Caco-2 (cell line): ENCODE measurements at regions not wholly inside any gene's neighbourhood (a gene's known extent, or its start where the extent isn't known, plus 50 kb on each side); places are given as distances from the start of the nearest gene placed in this dataset.

Source experiments
- BruUV-seq: library from RNA; stranded (reverse); fragments of 400-500 nt; replicated peaks from 2 replicates; lab custom pipeline; 2021; lab: Mats Ljungman, UMichigan
- CTCF ChIA-PET: fragments of 300-600 bp; sonication (Branson Sonifier 250); formaldehyde crosslinking; loops from one replicate; lab custom pipeline; 2022; ENCODE audit warnings: antibody characterized with exemption; lab: Charles Lee
- POLR2A ChIA-PET: fragments of 300-600 bp; sonication (Branson Sonifier 250); formaldehyde crosslinking; loops from one replicate; lab custom pipeline; 2022; ENCODE audit warnings: antibody characterized with exemption; lab: Charles Lee
- DNase-seq, 2 experiments: peaks; one replicate each; pipeline versions ENCODE4 v3.0.0 to v3.0.0-alpha.2; 2020 to 2022
- H3K27me3 ChIP-seq: replicated peaks from 2 replicates; pipeline ENCODE4 v1.6.0; 2011; ENCODE audit warnings: low read length; ENCODE audit not compliant: control insufficient read depth, insufficient read depth
- H3K36me3 ChIP-seq: 2 replicates; pipeline ENCODE4 v1.5.1; 2011; ENCODE audit warnings: low read length; ENCODE audit not compliant: control insufficient read depth, insufficient read depth
- H3K4me1 ChIP-seq: fragments of 250-450 bp; sonication (Bioruptor Pico); 2 replicates; pipeline ENCODE4 v1.5.1; 2020; ENCODE audit warnings: mild to moderate bottlenecking
- H3K4me3 ChIP-seq: 2 replicates; pipeline ENCODE4 v1.5.1; 2011; ENCODE audit warnings: low read depth, mild to moderate bottlenecking, control low read depth, low read length
- H3K9me3 ChIP-seq: fragments of 250-450 bp; sonication (Bioruptor Pico); 2 replicates; pipeline ENCODE4 v1.5.1; 2020; ENCODE audit warnings: mild to moderate bottlenecking, moderate library complexity
- H3K27ac Mint-ChIP-seq: one replicate; pipeline ENCODE4 v1.8.0; 2022; ENCODE audit warnings: mixed read lengths; ENCODE audit not compliant: unreplicated experiment
- H3K27me3 Mint-ChIP-seq: one replicate; pipeline ENCODE4 v1.8.0; 2022; ENCODE audit warnings: mixed read lengths; ENCODE audit not compliant: insufficient read depth, unreplicated experiment
- H3K36me3 Mint-ChIP-seq: one replicate; pipeline ENCODE4 v1.8.0; 2022; ENCODE audit warnings: mild to moderate bottlenecking, mixed read lengths; ENCODE audit not compliant: insufficient read depth, unreplicated experiment
- H3K4me1 Mint-ChIP-seq: one replicate; pipeline ENCODE4 v1.8.0; 2022; ENCODE audit warnings: low read depth, mixed read lengths; ENCODE audit not compliant: unreplicated experiment
- H3K4me3 Mint-ChIP-seq: one replicate; pipeline ENCODE4 v1.8.0; 2022; ENCODE audit warnings: mild to moderate bottlenecking, moderate library complexity, mixed read lengths; ENCODE audit not compliant: unreplicated experiment
- H3K9me3 Mint-ChIP-seq: one replicate; pipeline ENCODE4 v1.8.0; 2022; ENCODE audit warnings: mixed read lengths; ENCODE audit not compliant: unreplicated experiment
- intact Hi-C: fragments of 100-400 bp; cut with micrococcal nuclease; formaldehyde crosslinking; loops from one replicate; pipeline ENCODE4 v1.10.0; 2022; ENCODE audit not compliant: unreplicated experiment
- TF ChIP-seq, protein P1 (sequence below), 2 experiments: fragments of 200-600 bp in 1 of 2; IDR thresholded peaks; 1 replicate in 1 of 2; 2 replicates in 1 of 2; pipeline versions ENCODE4 v1.5.1 to v1.8.0; 2011 to 2022; ENCODE audit warnings: antibody characterized with exemption in 1 of 2, control low read depth in 1 of 2, inconsistent platforms in 1 of 2, low read depth in 1 of 2, low read length in 1 of 2, mild to moderate bottlenecking in 1 of 2, moderate library complexity in 1 of 2; ENCODE audit not compliant: insufficient read depth in 1 of 2, severe bottlenecking in 1 of 2, unreplicated experiment in 1 of 2

- Mint-ChIP-seq H3K4me3 (peak overlapping the region; percentile 62), H3K27ac (peak overlapping the region; percentile 49), H3K36me3 (peaks cover 5% of the 10 kb centered on the region), H3K27me3 (no peaks in the 10 kb centered on the region), H3K9me3 (no peaks in the 10 kb centered on the region), H3K4me1 (peaks cover 10% of the 10 kb centered on the region)
- H3K4me1 ChIP-seq = peaks cover 36% of the 10 kb centered on the region
- intact Hi-C loops = loop anchor here (1.0 kb wide), 9 partner anchors 16 to 189 kb away; no protein-coding TSS in a partner anchor
- TSS peak; percentile 24 for BruUV-seq
- no peaks in the 10 kb centered on the region for H3K27me3 ChIP-seq
- no peaks in the 10 kb centered on the region; the same call in 1 of the 2 replicates for H3K36me3 ChIP-seq
- H3K4me3 ChIP-seq = peak overlapping the region; percentile 19; the same call in 1 of the 2 replicates
- DNase-seq = peak; percentile 16 to 38
- H3K9me3 ChIP-seq = no peaks in the 10 kb centered on the region
- ChIA-PET POLR2A (interaction anchor here (0.6 kb wide), 1 partner anchor 63 kb away, joined by 3 read pairs; no protein-coding TSS in a partner anchor), CTCF (interaction anchor here (0.6 to 3.4 kb wide), 18 partner anchors 16 to 649 kb away, joined by 3 to 59 read pairs (median 6); no protein-coding TSS in a partner anchor)
- TF ChIP-seq, protein P1, sequence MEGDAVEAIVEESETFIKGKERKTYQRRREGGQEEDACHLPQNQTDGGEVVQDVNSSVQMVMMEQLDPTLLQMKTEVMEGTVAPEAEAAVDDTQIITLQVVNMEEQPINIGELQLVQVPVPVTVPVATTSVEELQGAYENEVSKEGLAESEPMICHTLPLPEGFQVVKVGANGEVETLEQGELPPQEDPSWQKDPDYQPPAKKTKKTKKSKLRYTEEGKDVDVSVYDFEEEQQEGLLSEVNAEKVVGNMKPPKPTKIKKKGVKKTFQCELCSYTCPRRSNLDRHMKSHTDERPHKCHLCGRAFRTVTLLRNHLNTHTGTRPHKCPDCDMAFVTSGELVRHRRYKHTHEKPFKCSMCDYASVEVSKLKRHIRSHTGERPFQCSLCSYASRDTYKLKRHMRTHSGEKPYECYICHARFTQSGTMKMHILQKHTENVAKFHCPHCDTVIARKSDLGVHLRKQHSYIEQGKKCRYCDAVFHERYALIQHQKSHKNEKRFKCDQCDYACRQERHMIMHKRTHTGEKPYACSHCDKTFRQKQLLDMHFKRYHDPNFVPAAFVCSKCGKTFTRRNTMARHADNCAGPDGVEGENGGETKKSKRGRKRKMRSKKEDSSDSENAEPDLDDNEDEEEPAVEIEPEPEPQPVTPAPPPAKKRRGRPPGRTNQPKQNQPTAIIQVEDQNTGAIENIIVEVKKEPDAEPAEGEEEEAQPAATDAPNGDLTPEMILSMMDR (IDR thresholded peaks at IDR 0.05; ENCODE audit: insufficient read depth in 1 of 2, low read depth in 1 of 2, low read length in 1 of 2, severe bottlenecking in 1 of 2, unreplicated experiment in 1 of 2) = no peak
Measured at GRCh38 chr16:85421338-85422195, 191.6 kb upstream of the GSE1 start.

- H3K27ac Mint-ChIP-seq = peak overlapping the region; percentile 49
- no peaks in the 10 kb centered on the region for H3K9me3 Mint-ChIP-seq
- POLR2A ChIA-PET = interaction anchor here (0.5 to 1.4 kb wide), 7 partner anchors 15 to 191 kb away, joined by 3 to 25 read pairs (median 4); partner anchors contain the start of gene GSE1
- no peaks in the 10 kb centered on the region for H3K27me3 Mint-ChIP-seq
- H3K4me3 ChIP-seq = peak overlapping the region; percentile 19
- H3K36me3 Mint-ChIP-seq = peaks cover 5% of the 10 kb centered on the region
- H3K36me3 ChIP-seq = no peaks in the 10 kb centered on the region; the same call in 1 of the 2 replicates
- no peak for DNase-seq
- H3K4me1 ChIP-seq = peaks cover 34% of the 10 kb centered on the region
- peaks cover 10% of the 10 kb centered on the region for H3K4me1 Mint-ChIP-seq
- intact Hi-C loops = loop anchor here (1.0 kb wide), 9 partner anchors 15 to 188 kb away; no protein-coding TSS in a partner anchor
- H3K9me3 ChIP-seq = no peaks in the 10 kb centered on the region
- CTCF ChIA-PET = interaction anchor here (0.6 to 3.4 kb wide), 33 partner anchors 9 to 649 kb away, joined by 3 to 59 read pairs (median 5); no protein-coding TSS in a partner anchor
- TF ChIP-seq, protein P1 (IDR thresholded peaks at IDR 0.05; ENCODE audit: insufficient read depth in 1 of 2, low read depth in 1 of 2, low read length in 1 of 2, severe bottlenecking in 1 of 2, unreplicated experiment in 1 of 2) = no peak
- no TSS peak for BruUV-seq
- peak overlapping the region; percentile 62 for H3K4me3 Mint-ChIP-seq
- H3K27me3 ChIP-seq = no peaks in the 10 kb centered on the region
Measured at GRCh38 chr16:85422196-85422631, 190.9 kb upstream of the GSE1 start.
